Vagina (tissue), 2 donors: ENCODE measurements at regions not wholly inside any gene's neighbourhood (a gene's known extent, or its start where the extent isn't known, plus 50 kb on each side); places are given as distances from the start of the nearest gene placed in this dataset.

Source experiments
- DNase-seq, 2 donors: peaks; one replicate each; pipeline ENCODE4 v3.0.0-alpha.2; 2017; ENCODE audit errors: extremely low spot score in 2 of 2
- H3K27ac ChIP-seq: fragments of 200-600 bp; sonication (generic); one replicate; pipeline ENCODE4 v1.5.1; 2019
- H3K27me3 ChIP-seq: fragments of 200-600 bp; sonication (generic); one replicate; pipeline ENCODE4 v1.5.1; 2019
- H3K36me3 ChIP-seq, 2 donors: fragments of 200-600 bp; sonication (generic); one replicate each; pipeline ENCODE4 v1.5.1; 2017 to 2019
- H3K4me1 ChIP-seq: fragments of 200-600 bp; sonication (generic); one replicate; pipeline ENCODE4 v1.5.1; 2019
- H3K4me3 ChIP-seq, 2 donors: fragments of 200-600 bp; sonication (generic); 1 replicate in 1 of 2; 2 replicates in 1 of 2; pipeline ENCODE4 v1.5.1; 2016 to 2019
- H3K9me3 ChIP-seq: fragments of 200-600 bp; sonication (generic); one replicate; pipeline ENCODE4 v1.5.1; 2019
- POLR2A ChIP-seq, 2 donors: fragments of 450-650 bp; IDR thresholded peaks; one replicate each; pipeline ENCODE4 v1.6.1; 2017; ENCODE audit warnings: antibody characterized with exemption in 2 of 2, mild to moderate bottlenecking in 2 of 2, moderate library complexity in 2 of 2
- POLR2AphosphoS5 ChIP-seq, 2 donors: sonication (generic); formaldehyde crosslinking; IDR thresholded peaks; one replicate each; pipeline ENCODE4 v1.9.0; 2017; ENCODE audit warnings: antibody characterized with exemption in 2 of 2, mild to moderate bottlenecking in 2 of 2, low read depth in 1 of 2; ENCODE audit not compliant: insufficient read depth in 1 of 2
- intact Hi-C: fragments of 100-400 bp; cut with DNase I; formaldehyde crosslinking; loops from one replicate; pipeline ENCODE4 v1.15.1; 2023
- TF ChIP-seq, protein P1 (sequence below), 3 experiments: fragments of 450-650 bp in 2 of 3; fragments of 200-600 bp in 1 of 3; sonication (generic) in 1 of 3; IDR thresholded peaks; one replicate each; pipeline ENCODE4 v1.5.1; 2017 to 2019; ENCODE audit warnings: antibody characterized with exemption in 3 of 3, mild to moderate bottlenecking in 2 of 3, moderate library complexity in 2 of 3

DNA sequence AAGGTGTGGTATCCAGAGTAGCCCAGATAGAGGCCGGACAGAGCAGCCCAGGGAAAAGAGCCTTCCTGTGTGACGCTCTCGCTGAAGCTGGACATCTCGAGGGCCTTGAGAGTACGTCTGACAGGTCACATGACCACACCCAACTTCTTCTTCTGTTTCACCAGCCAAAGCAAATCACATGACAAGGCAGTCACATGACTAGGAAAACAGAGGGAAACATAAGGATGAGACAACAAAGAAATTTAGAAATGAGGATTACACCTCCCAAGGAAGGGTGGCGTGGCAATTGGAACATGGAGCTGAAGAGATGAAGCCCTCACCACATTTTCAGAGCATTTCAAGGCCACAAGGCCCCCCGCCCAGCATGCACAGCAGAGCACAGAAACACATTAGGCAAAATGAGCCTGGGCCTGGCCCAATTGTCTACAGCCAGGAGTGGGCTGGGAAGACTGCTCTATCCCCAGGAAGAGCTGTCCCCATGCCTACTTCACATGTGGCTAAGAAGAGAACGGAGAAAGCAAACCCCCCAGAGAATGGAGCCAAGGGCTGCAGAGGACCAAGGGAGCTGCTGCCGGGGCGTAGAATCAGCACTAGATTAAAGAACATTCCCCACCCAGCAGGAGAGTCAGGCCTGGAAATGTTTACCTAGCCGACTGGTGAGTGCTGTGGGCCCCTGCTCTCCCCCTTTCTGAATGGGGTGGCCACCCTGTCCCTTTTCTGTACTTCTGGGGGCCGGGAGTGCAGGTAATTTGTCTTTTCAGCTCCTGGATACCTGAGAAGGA lies 305.1 kb downstream of the NPHP4 start:
- Histone ChIP-seq H3K27me3 (no peaks in the 10 kb centered on the region), H3K27ac (no peak overlapping the region), H3K36me3 (no peaks in the 10 kb centered on the region), H3K4me3 (no peak overlapping the region), H3K4me1 (peaks cover 6% of the 10 kb centered on the region), H3K9me3 (no peaks in the 10 kb centered on the region)
- TF ChIP-seq POLR2AphosphoS5 (IDR thresholded peaks at IDR 0.05; ENCODE audit: insufficient read depth in 1 of 2, low read depth in 1 of 2) (no peak), POLR2A (IDR thresholded peaks at IDR 0.05) (no peak)
- TF ChIP-seq, protein P1, sequence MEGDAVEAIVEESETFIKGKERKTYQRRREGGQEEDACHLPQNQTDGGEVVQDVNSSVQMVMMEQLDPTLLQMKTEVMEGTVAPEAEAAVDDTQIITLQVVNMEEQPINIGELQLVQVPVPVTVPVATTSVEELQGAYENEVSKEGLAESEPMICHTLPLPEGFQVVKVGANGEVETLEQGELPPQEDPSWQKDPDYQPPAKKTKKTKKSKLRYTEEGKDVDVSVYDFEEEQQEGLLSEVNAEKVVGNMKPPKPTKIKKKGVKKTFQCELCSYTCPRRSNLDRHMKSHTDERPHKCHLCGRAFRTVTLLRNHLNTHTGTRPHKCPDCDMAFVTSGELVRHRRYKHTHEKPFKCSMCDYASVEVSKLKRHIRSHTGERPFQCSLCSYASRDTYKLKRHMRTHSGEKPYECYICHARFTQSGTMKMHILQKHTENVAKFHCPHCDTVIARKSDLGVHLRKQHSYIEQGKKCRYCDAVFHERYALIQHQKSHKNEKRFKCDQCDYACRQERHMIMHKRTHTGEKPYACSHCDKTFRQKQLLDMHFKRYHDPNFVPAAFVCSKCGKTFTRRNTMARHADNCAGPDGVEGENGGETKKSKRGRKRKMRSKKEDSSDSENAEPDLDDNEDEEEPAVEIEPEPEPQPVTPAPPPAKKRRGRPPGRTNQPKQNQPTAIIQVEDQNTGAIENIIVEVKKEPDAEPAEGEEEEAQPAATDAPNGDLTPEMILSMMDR (IDR thresholded peaks at IDR 0.05) = no peak
- DNase-seq = no peak
- intact Hi-C loops = no loop called here

DNA sequence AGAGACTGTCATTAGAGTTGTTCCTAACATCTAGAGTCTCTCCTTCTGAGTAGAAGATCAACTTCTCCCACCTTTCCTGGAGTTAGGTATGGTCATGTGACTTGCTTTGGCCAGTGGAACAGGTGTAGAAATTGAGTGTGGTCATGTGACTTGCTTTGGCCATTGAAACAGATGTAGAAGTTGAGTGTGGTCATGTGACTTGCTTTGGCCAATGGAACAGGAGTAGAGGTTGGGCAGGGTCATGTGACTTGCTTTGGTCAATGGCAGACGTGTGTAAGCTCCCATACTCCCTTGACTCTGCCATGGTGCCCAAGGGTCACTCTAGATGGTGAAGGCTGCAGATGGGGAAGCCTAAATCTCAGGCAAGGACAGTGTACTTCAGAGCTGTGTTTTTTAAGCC lies 306.0 kb downstream of the NPHP4 start:
- H3K27me3 ChIP-seq = no peaks in the 10 kb centered on the region
- TF ChIP-seq, protein P1 (IDR thresholded peaks at IDR 0.05) = no peak
- TF ChIP-seq POLR2AphosphoS5 (IDR thresholded peaks at IDR 0.05; ENCODE audit: insufficient read depth in 1 of 2, low read depth in 1 of 2) = no peak
- no peak for TF ChIP-seq POLR2A (IDR thresholded peaks at IDR 0.05)
- intact Hi-C loops = no loop called here
- H3K27ac ChIP-seq = no peak overlapping the region
- peaks cover 11% of the 10 kb centered on the region for H3K4me1 ChIP-seq
- H3K4me3 ChIP-seq = no peak overlapping the region
- H3K9me3 ChIP-seq = no peaks in the 10 kb centered on the region
- DNase-seq = no peak
- no peaks in the 10 kb centered on the region for H3K36me3 ChIP-seq

DNA sequence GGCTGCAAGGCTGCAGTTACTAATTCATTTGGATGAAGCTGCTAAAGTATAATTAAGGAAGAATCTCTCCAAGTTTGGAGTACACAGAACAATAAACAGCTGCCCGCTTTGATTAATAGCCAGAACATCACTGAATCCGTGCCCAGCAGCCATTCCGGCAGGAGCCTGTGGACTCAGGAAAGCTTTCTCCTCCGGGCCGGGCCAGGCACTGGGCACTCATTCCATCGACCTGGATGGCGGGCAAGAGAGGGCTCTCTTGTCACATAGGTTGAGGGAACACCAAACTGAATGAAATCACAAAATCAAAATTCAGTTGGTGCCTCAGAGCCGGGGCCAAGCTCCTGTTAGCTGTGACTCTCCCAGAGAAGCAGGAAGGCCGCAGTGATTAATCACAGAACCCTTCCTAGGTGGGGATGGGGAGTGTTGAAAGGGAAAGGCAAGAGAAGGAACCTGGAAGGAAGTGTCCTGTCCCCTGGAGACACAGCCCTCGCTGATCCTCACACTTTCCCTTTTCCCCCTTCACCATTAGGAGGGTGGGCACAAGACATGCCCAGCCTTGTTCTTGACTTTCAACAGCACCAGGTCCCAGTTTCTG lies 306.7 kb downstream of the NPHP4 start:
- DNase-seq = no peak
- intact Hi-C loops = no loop called here
- TF ChIP-seq POLR2A (IDR thresholded peaks at IDR 0.05) (no peak), POLR2AphosphoS5 (IDR thresholded peaks at IDR 0.05; ENCODE audit: insufficient read depth in 1 of 2, low read depth in 1 of 2) (no peak)
- TF ChIP-seq, protein P1 (IDR thresholded peaks at IDR 0.05) = no peak
- Histone ChIP-seq H3K36me3 (no peaks in the 10 kb centered on the region), H3K4me1 (peaks cover 11% of the 10 kb centered on the region), H3K27me3 (no peaks in the 10 kb centered on the region), H3K27ac (no peak overlapping the region), H3K4me3 (no peak overlapping the region), H3K9me3 (no peaks in the 10 kb centered on the region)

DNA sequence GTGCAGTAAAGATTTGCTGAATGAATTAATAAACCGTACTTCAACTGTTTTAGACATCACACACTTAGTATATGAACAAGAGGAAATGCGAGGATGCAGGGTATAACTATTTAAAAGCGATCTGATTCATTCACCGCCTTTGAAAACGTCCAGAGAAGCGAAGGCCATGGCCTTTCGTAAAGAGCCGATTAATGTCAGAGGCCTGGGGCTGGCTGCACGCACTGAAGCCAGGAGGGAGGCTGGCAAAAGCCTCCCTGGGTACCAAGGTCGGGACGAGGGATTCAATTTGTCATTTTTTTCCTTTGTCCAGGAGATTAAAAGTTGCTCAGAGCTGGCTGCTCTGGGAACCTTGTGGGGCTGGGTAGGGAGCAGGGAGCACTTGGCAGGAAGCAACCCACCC lies 307.4 kb downstream of the NPHP4 start:
- Histone ChIP-seq H3K4me1 (peaks cover 11% of the 10 kb centered on the region), H3K27ac (no peak overlapping the region), H3K27me3 (no peaks in the 10 kb centered on the region), H3K9me3 (no peaks in the 10 kb centered on the region), H3K4me3 (no peak overlapping the region), H3K36me3 (no peaks in the 10 kb centered on the region)
- DNase-seq = no peak
- intact Hi-C loops = no loop called here
- TF ChIP-seq, protein P1 (IDR thresholded peaks at IDR 0.05) = no peak
- TF ChIP-seq POLR2A (IDR thresholded peaks at IDR 0.05) (no peak), POLR2AphosphoS5 (IDR thresholded peaks at IDR 0.05; ENCODE audit: insufficient read depth in 1 of 2, low read depth in 1 of 2) (no peak)

DNA sequence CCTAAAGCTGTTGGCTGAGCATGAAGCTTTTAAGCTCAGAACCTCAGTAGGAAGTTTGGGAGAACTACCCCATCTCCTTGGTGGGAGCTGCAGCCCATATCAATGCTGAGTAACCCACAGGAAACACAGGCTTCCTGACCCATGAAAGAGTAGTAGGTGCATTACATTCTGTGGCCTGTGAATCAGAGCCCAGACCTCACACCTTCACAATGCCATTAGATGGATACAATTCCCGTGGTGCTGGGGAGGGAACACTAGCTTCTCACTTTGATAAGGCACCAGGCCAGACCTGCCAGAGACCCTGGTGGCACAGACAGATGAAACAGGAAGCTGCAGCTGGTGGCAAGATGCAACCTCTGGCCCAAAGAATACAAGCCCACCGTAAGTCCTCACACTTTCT lies 308.8 kb downstream of the NPHP4 start:
- Histone ChIP-seq H3K4me1 (peaks cover 11% of the 10 kb centered on the region), H3K9me3 (no peaks in the 10 kb centered on the region), H3K27me3 (no peaks in the 10 kb centered on the region), H3K27ac (no peak overlapping the region), H3K4me3 (no peak overlapping the region), H3K36me3 (no peaks in the 10 kb centered on the region)
- TF ChIP-seq POLR2A (IDR thresholded peaks at IDR 0.05) = no peak
- TF ChIP-seq, protein P1 (IDR thresholded peaks at IDR 0.05) = no peak
- DNase-seq = no peak
- intact Hi-C loops = no loop called here
